ENCODE measurements at regions not wholly inside any gene's neighbourhood (a gene's known extent, or its start where the extent isn't known, plus 50 kb on each side); places are given as distances from the start of the nearest gene placed in this dataset.

- TF ChIP-seq CTCF (conservative IDR thresholded peaks at IDR 0.05), result no peak
- no peak for TF ChIP-seq ZFX (IDR thresholded peaks at IDR 0.05)
- no peak overlapping the region for H3K27ac ChIP-seq
These were observed 277.5 kb upstream of the TBL1XR1 start for GRCh38 chr3:177474652-177475355.

DNA sequence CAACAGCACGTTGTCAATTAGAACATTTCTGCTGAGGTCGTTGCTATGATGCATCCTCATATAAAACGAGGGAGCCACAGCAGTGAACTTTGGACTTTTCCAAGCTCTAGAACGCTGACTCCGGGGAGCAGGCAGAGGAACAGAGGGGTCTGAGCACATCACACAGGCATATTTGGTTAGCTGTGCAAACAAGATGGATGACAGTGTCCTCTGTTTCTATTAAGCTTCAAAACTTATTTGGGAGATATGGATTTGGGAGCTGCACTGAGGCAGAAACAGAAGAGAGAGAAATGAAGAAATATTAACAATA lies 278.0 kb upstream of the TBL1XR1 start:
- no peak for TF ChIP-seq CTCF (conservative IDR thresholded peaks at IDR 0.05)
- TF ChIP-seq ZFX (IDR thresholded peaks at IDR 0.05), result no peak
- no peak overlapping the region for H3K27ac ChIP-seq

- no peak for TF ChIP-seq CTCF (conservative IDR thresholded peaks at IDR 0.05)
- no peak for TF ChIP-seq ZFX (IDR thresholded peaks at IDR 0.05)
- H3K27ac ChIP-seq, result no peak overlapping the region; the same call in 1 of the 2 replicates
These were observed 279.2 kb upstream of the TBL1XR1 start for GRCh38 chr3:177476495-177476894.

DNA sequence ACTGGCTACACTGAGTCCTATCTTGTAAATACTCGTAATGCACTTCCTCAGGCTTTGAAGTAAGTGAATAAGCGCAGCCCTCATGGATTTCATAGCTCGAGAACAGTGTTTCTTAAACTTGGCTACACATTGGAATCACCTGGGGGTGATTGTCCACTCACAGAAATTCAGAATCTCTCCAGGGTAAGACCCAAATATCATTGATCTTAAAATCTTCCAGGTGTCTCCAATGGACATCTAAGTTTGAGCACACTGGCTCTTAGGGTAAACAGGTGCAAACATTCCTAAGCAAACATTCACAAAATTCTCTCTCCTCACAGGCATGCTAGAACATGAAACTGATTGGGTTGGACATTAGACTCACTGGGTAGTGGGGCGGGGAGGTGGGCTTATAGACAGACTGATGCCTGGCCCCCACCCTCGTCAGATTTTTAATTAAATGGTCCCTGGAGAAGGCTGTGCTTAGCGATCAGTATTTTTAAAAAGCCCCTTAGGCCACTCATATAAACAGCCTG lies 279.7 kb upstream of the TBL1XR1 start:
- TF ChIP-seq CTCF (conservative IDR thresholded peaks at IDR 0.05) (no peak), ZFX (IDR thresholded peaks at IDR 0.05) (no peak)
- peak overlapping the region; percentile 43; the same call in 1 of the 2 replicates for H3K27ac ChIP-seq

DNA sequence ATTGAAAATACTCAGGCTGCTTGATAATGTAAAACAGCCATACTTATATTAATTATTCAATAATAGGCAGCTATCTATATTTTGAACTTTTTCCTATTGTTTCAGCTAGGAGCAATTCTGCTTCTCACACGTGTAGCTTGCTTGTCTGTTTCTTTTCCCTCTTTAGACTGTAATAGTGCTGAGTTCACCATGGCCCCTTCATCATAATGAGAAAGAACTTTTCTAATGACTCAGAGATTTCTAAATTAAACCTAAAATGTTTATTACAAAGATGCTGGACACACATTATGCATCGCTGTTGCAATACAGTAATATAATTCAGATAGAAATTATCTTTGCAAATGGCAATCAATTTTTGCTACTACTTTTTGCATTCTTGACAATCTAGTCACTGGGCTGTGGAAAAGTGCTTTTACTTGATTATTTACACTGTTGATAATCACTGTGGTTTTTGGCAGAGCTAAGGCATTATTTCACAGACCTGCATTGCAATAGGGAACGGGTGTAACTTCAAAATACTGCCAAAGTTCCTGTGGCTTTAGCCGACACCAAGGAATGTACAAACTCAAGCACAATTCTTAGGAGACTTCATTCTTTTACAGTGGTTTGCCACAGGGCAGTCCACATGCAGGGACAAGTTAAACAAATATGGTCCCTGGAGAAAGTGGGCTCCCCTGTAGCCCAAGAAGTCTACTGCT lies 281.0 kb upstream of the TBL1XR1 start:
- peak overlapping the region; percentile 86 for H3K27ac ChIP-seq
- TF ChIP-seq ZFX (IDR thresholded peaks at IDR 0.05) (no peak), CTCF (conservative IDR thresholded peaks at IDR 0.05) (no peak)

GRCh38 chr3:177479630-177480029 lies 282.3 kb upstream of the TBL1XR1 start:
- H3K27ac ChIP-seq, result no peak overlapping the region; the same call in 1 of the 2 replicates
- TF ChIP-seq CTCF (conservative IDR thresholded peaks at IDR 0.05) (no peak), ZFX (IDR thresholded peaks at IDR 0.05) (no peak)

DNA sequence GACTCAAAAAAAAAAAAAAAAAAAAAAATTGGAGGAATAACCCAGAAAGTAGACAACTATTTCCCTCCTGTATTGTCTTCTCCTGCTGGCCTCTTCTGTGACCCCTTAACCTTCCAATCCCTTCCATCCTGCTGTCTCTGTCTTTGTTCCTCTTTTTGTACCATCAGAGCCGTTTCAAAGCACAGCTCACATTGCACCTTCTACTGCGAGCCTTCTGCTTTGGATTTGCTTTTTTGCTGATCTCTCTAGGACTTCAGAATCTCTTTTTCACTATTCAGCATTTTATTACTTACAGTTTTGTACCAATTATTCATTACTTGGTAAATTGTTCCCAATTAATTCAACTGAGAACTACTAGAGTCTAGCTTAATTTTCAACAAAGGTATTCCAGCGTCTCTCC lies 284.0 kb upstream of the TBL1XR1 start:
- TF ChIP-seq CTCF (conservative IDR thresholded peaks at IDR 0.05) (no peak), ZFX (IDR thresholded peaks at IDR 0.05) (no peak)

More for the DNA sequence above, 284.0 kb upstream of the TBL1XR1 start:
- H3K27ac ChIP-seq, result no peak overlapping the region

Data from C4-2B (cell line).